WTC11 (cell line): ENCODE measurements at regions not wholly inside any gene's neighbourhood (a gene's known extent, or its start where the extent isn't known, plus 50 kb on each side); places are given as distances from the start of the nearest gene placed in this dataset.

ENCODE experiments used
- ATAC-seq: fragments of 200-7000 bp; cut with Tn5 transposase; 2 replicates; pipeline ENCODE4 v1.10.0; 2021; ENCODE audit warnings: mild to moderate bottlenecking, moderate library complexity
- CTCF ChIA-PET: fragments of 300-600 bp; sonication (Branson Sonifier 250); formaldehyde crosslinking; loops from one replicate; lab custom pipeline; 2021; ENCODE audit warnings: antibody characterized with exemption; lab: Charles Lee
- POLR2A ChIA-PET: fragments of 350-600 bp; sonication (Branson Sonifier 250); formaldehyde crosslinking; loops from one replicate; lab custom pipeline; 2021; ENCODE audit warnings: antibody characterized with exemption; lab: Charles Lee
- DNase-seq: peaks from one replicate; pipeline ENCODE4 v3.0.0; 2021; ENCODE audit warnings: low spot score
- H3K27ac Mint-ChIP-seq: 2 replicates; pipeline ENCODE4 v1.8.0; 2021; ENCODE audit warnings: mixed read lengths
- H3K27me3 Mint-ChIP-seq: 2 replicates; pipeline ENCODE4 v1.8.0; 2021; ENCODE audit warnings: low read depth, mild to moderate bottlenecking, moderate library complexity, mixed read lengths
- H3K36me3 Mint-ChIP-seq: 2 replicates; pipeline ENCODE4 v1.8.0; 2021; ENCODE audit warnings: mixed read lengths
- H3K4me1 Mint-ChIP-seq: 2 replicates; pipeline ENCODE4 v1.8.0; 2022; ENCODE audit warnings: mixed read lengths
- H3K4me3 Mint-ChIP-seq: 2 replicates; pipeline ENCODE4 v1.8.0; 2021; ENCODE audit warnings: mild to moderate bottlenecking, moderate library complexity, mixed read lengths
- H3K9me3 Mint-ChIP-seq: 2 replicates; pipeline ENCODE4 v1.8.0; 2021; ENCODE audit warnings: mixed read lengths
- AFF4 ChIP-seq: sonication (generic); formaldehyde crosslinking; IDR thresholded peaks from 2 replicates; pipeline ENCODE4 v1.8.1; 2023; ENCODE audit warnings: mild to moderate bottlenecking, missing genetic modification reagents, borderline replicate concordance
- ATF6 ChIP-seq: sonication (generic); formaldehyde crosslinking; IDR thresholded peaks from 2 replicates; pipeline ENCODE4 v1.8.1; 2023; ENCODE audit warnings: mild to moderate bottlenecking, missing genetic modification reagents
- CDX4 ChIP-seq: fragments of 250-450 bp; sonication (Bioruptor Pico); IDR thresholded peaks from 2 replicates; pipeline ENCODE4 v1.9.0; 2021; ENCODE audit warnings: moderate library complexity, mild to moderate bottlenecking, inconsistent platforms, borderline replicate concordance
- CREM ChIP-seq: sonication (generic); formaldehyde crosslinking; IDR thresholded peaks from 2 replicates; pipeline ENCODE4 v1.8.1; 2022; ENCODE audit warnings: mild to moderate bottlenecking, missing genetic modification reagents, moderate library complexity
- E2F1 ChIP-seq: sonication (generic); formaldehyde crosslinking; IDR thresholded peaks from 2 replicates; pipeline ENCODE4 v1.8.0; 2022; ENCODE audit warnings: mild to moderate bottlenecking, missing genetic modification reagents
- FOXK1 ChIP-seq: sonication (generic); formaldehyde crosslinking; IDR thresholded peaks from 2 replicates; pipeline ENCODE4 v1.8.0; 2022; ENCODE audit warnings: mild to moderate bottlenecking, moderate library complexity, missing genetic modification reagents
- GRHL2 ChIP-seq: fragments of 250-450 bp; sonication (Bioruptor Pico); IDR thresholded peaks from 2 replicates; pipeline ENCODE4 v1.8.0; 2022; ENCODE audit warnings: mild to moderate bottlenecking, moderate library complexity; ENCODE audit not compliant: insufficient replicate concordance, severe bottlenecking
- HMGA2 ChIP-seq: fragments of 250-450 bp; sonication (Bioruptor Pico); IDR thresholded peaks from 2 replicates; pipeline ENCODE4 v1.4.0; 2021; ENCODE audit warnings: mild to moderate bottlenecking, moderate library complexity
- JAZF1 ChIP-seq: fragments of 250-450 bp; sonication (Bioruptor Pico); IDR thresholded peaks from 2 replicates; pipeline ENCODE4 v1.9.0; 2021; ENCODE audit warnings: moderate library complexity, mild to moderate bottlenecking, inconsistent platforms
- MLX ChIP-seq: sonication (generic); formaldehyde crosslinking; IDR thresholded peaks from 2 replicates; pipeline ENCODE4 v1.8.1; 2023; ENCODE audit warnings: mild to moderate bottlenecking, missing genetic modification reagents, moderate library complexity
- NFYB ChIP-seq: sonication (generic); formaldehyde crosslinking; conservative IDR thresholded peaks from 2 replicates; pipeline ENCODE4 v1.8.0; 2022; ENCODE audit warnings: low read depth, missing genetic modification reagents
- PREB ChIP-seq: sonication (generic); formaldehyde crosslinking; IDR thresholded peaks from 2 replicates; pipeline ENCODE4 v1.8.1; 2022; ENCODE audit warnings: mild to moderate bottlenecking, missing genetic modification reagents, moderate library complexity, borderline replicate concordance
- SP1 ChIP-seq: sonication (generic); formaldehyde crosslinking; conservative IDR thresholded peaks from 2 replicates; pipeline ENCODE4 v1.8.1; 2022; ENCODE audit warnings: missing genetic modification reagents
- TCF7 ChIP-seq: sonication (generic); formaldehyde crosslinking; IDR thresholded peaks from 2 replicates; pipeline ENCODE4 v1.8.0; 2022; ENCODE audit warnings: mild to moderate bottlenecking, low read depth, missing genetic modification reagents, moderate library complexity
- TEAD1 ChIP-seq: sonication (generic); formaldehyde crosslinking; IDR thresholded peaks from 2 replicates; pipeline ENCODE4 v1.8.0; 2022; ENCODE audit warnings: mild to moderate bottlenecking, missing genetic modification reagents
- ZBTB21 ChIP-seq: sonication (generic); formaldehyde crosslinking; IDR thresholded peaks from 2 replicates; pipeline ENCODE4 v1.8.1; 2023; ENCODE audit warnings: mild to moderate bottlenecking, missing genetic modification reagents, borderline replicate concordance
- ZNF121 ChIP-seq: sonication (generic); formaldehyde crosslinking; IDR thresholded peaks from 2 replicates; pipeline ENCODE4 v1.8.0; 2023; ENCODE audit warnings: missing genetic modification reagents
- ZNF138 ChIP-seq: sonication (generic); formaldehyde crosslinking; conservative IDR thresholded peaks from 2 replicates; pipeline ENCODE4 v1.8.1; 2022; ENCODE audit warnings: mild to moderate bottlenecking, moderate library complexity, missing genetic modification reagents
- ZNF232 ChIP-seq: sonication (generic); formaldehyde crosslinking; IDR thresholded peaks from 2 replicates; pipeline ENCODE4 v1.8.0; 2022; ENCODE audit warnings: mild to moderate bottlenecking, missing genetic modification reagents
- ZNF317 ChIP-seq: sonication (generic); formaldehyde crosslinking; IDR thresholded peaks from 2 replicates; pipeline ENCODE4 v1.8.1; 2023; ENCODE audit warnings: low read depth, mild to moderate bottlenecking, moderate library complexity, missing genetic modification reagents, borderline replicate concordance
- ZNF425 ChIP-seq: fragments of 250-450 bp; sonication (Bioruptor Pico); conservative IDR thresholded peaks from 2 replicates; pipeline ENCODE4 v1.9.0; 2021; ENCODE audit warnings: mild to moderate bottlenecking
- ZNF671 ChIP-seq: fragments of 250-450 bp; sonication (Bioruptor Pico); IDR thresholded peaks from 2 replicates; pipeline ENCODE4 v1.8.0; 2021; ENCODE audit warnings: mild to moderate bottlenecking

GRCh38 chr5:172584638-172585037 is 56.4 kb upstream of the NEURL1B start:
- Mint-ChIP-seq H3K36me3 (no peaks in the 10 kb centered on the region), H3K27ac (no peak overlapping the region)
- TF ChIP-seq ZNF232: no peak
- TF ChIP-seq CDX4 (CRISPR knock-in tag): no peak
- TF ChIP-seq ZNF671 (CRISPR knock-in tag): no peak
- no peak for TF ChIP-seq ZNF121
- no peak for TF ChIP-seq ZNF425 (CRISPR knock-in tag)
- TF ChIP-seq ATF6 (CRISPR knock-in tag): no peak
- TF ChIP-seq NFYB (CRISPR knock-in tag): no peak
- no peak for TF ChIP-seq MLX
- TF ChIP-seq HMGA2 (CRISPR knock-in tag): no peak
- no peak for TF ChIP-seq ZNF138 (CRISPR knock-in tag)
- TF ChIP-seq, all 79 proteins: peak for 0
- Mint-ChIP-seq H3K9me3 (no peaks in the 10 kb centered on the region), H3K4me3 (no peak overlapping the region), H3K4me1 (peaks cover 48% of the 10 kb centered on the region), H3K27me3 (peaks cover 40% of the 10 kb centered on the region)
- ChIA-PET CTCF (interaction anchor here (0.9 kb wide), 1 partner anchor 82 kb away, joined by 3 read pairs; no protein-coding TSS in a partner anchor), POLR2A (no interaction called here)
- DNase-seq: no peak
- ATAC-seq: no peak

- no peaks in the 10 kb centered on the region for H3K9me3 Mint-ChIP-seq
- peaks cover 40% of the 10 kb centered on the region for H3K27me3 Mint-ChIP-seq
- ChIA-PET CTCF (interaction anchor here (0.7 to 0.9 kb wide), 2 partner anchors 18 to 82 kb away, joined by 3 read pairs; no protein-coding TSS in a partner anchor), POLR2A (no interaction called here)
- ATAC-seq (no peak), DNase-seq (no peak)
- H3K27ac Mint-ChIP-seq: no peak overlapping the region
- H3K4me3 Mint-ChIP-seq: no peak overlapping the region
- peaks cover 48% of the 10 kb centered on the region for H3K4me1 Mint-ChIP-seq
- no peaks in the 10 kb centered on the region for H3K36me3 Mint-ChIP-seq
- TF ChIP-seq E2F1 (CRISPR knock-in tag): no peak
- no peak for TF ChIP-seq ZNF317 (CRISPR knock-in tag)
- TF ChIP-seq ZNF121: no peak
- no peak for TF ChIP-seq PREB (CRISPR knock-in tag)
- TF ChIP-seq CDX4 (CRISPR knock-in tag): no peak
- TF ChIP-seq JAZF1 (CRISPR knock-in tag): no peak
- no peak for TF ChIP-seq AFF4 (CRISPR knock-in tag)
- TF ChIP-seq FOXK1: no peak
- TF ChIP-seq SP1 (CRISPR knock-in tag): no peak
- no peak for TF ChIP-seq TCF7 (CRISPR knock-in tag)
- TF ChIP-seq ZBTB21 (CRISPR knock-in tag): no peak
- TF ChIP-seq CREM (CRISPR knock-in tag): no peak
- TF ChIP-seq TEAD1 (CRISPR knock-in tag): no peak
- TF ChIP-seq GRHL2 (CRISPR knock-in tag): no peak
These were observed 57.0 kb upstream of the NEURL1B start for GRCh38 chr5:172583931-172584511.
